Pancreas (tissue), 10 donors: ENCODE measurements at regions not wholly inside any gene's neighbourhood (a gene's known extent, or its start where the extent isn't known, plus 50 kb on each side); places are given as distances from the start of the nearest gene placed in this dataset.

Source experiments
- ATAC-seq, 4 donors: fragments of 200-7000 bp; cut with Tn5 transposase; one replicate each; pipeline versions ENCODE4 v1.8.0 to v1.9.1; 2020; ENCODE audit warnings: mild to moderate bottlenecking in 4 of 4, moderate library complexity in 4 of 4
- DNase-seq, 6 donors: peaks; one replicate each; pipeline ENCODE4 v3.0.0-alpha.2; 2020
- FAIRE-seq: peaks from 2 replicates; lab custom pipeline; 2012; peaks lifted over from hg19 to GRCh38; lab: Jason Lieb, UNC
- H3K27ac ChIP-seq, 4 donors: fragments of 200-600 bp; sonication (generic); 1 replicate in 3 of 4; 2 replicates in 1 of 4; pipeline versions ENCODE4 v1.5.0 to v1.8.0; 2020
- H3K27me3 ChIP-seq, 4 donors: fragments of 200-600 bp; one replicate each; pipeline ENCODE4 v1.8.0; 2021
- H3K36me3 ChIP-seq, 3 donors: fragments of 200-600 bp; sonication (generic) in 1 of 3; one replicate each; pipeline versions ENCODE4 v1.5.0 to v1.8.0; 2020 to 2021
- H3K4me1 ChIP-seq, 3 donors: fragments of 200-600 bp; one replicate each; pipeline ENCODE4 v1.8.0; 2021
- H3K4me3 ChIP-seq, 4 donors: fragments of 200-600 bp; sonication (generic) in 2 of 4; one replicate each; pipeline versions ENCODE4 v1.5.0 to v1.8.0; 2020 to 2021
- H3K9me3 ChIP-seq, 4 donors: fragments of 200-600 bp; one replicate each; pipeline ENCODE4 v1.8.0; 2021
- WGBS, 2 donors: extraction: QIAGEN DNeasy Blood & Tissue Kit; methylation state at CpG; one replicate each; pipeline ENCODE4 v1.1.7; 2013; 5-methylcytosine and 5-hydroxymethylcytosine counted together
- intact Hi-C, 3 donors: fragments of 100-400 bp; cut with DNase I; formaldehyde crosslinking; loops; one replicate each; pipeline versions ENCODE4 v1.11.1 to v1.14.2; 2022
- TF ChIP-seq, protein P1 (sequence below), 4 donors: fragments of 200-600 bp; sonication (generic) in 3 of 4; IDR thresholded peaks; one replicate each; pipeline versions ENCODE4 v1.5.0 to v1.8.0; 2021; ENCODE audit warnings: antibody characterized with exemption in 4 of 4
- donor health status: healthy with polysubstance abuse.
- donor health status: DM: no; HTN: no; CAD: no; lungs with moderate emphysema.
- donor health status: DM: no; HTN: no; CAD: no.
- donor health status: control.
- donor health status: control.
- donor health status: Bipolar disorder and iron deficiency.
- donor health status: DM: yes; HTN: yes; CAD: no.
- donor health status: DM: no; HTN: no; CAD: no.
- donor health status: DM: no; HTN: no; CAD: no.
- donor health status: DM: yes; HTN: yes; CAD: no.

DNA sequence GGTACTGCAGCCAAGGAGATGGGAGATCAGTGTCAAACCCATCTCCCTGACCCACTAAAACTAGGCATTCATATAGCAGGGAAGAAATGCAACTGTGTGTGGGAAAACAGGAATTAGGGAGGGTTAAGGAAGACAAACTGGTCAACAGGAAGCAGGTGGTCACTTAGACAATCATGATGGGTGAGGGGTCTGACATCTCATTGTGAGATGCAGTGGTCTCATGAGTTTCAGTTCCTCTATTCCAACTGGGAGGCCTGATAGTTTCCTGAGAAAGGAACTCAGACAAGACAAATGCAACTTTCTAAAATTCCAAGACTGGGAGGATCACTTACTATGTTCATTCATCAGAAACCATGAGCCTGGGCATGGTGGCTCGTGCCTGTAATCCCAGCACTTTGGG is 361.4 kb upstream of the C16orf82 start:
- WGBS, 2 donors, result 44 to 66% methylated on average over 1 of the region's 1 CpG
- Histone ChIP-seq H3K36me3 (no peaks in the 10 kb centered on the region), H3K4me3 (no peak overlapping the region), H3K4me1 (no peaks in the 10 kb centered on the region), H3K27me3 (no peaks in the 10 kb centered on the region), H3K27ac (no peak overlapping the region), H3K9me3 (no peaks in the 10 kb centered on the region)
- ATAC-seq (no peak), FAIRE-seq (no peak), DNase-seq (no peak)
- intact Hi-C loops, result no loop called here
- TF ChIP-seq, protein P1, sequence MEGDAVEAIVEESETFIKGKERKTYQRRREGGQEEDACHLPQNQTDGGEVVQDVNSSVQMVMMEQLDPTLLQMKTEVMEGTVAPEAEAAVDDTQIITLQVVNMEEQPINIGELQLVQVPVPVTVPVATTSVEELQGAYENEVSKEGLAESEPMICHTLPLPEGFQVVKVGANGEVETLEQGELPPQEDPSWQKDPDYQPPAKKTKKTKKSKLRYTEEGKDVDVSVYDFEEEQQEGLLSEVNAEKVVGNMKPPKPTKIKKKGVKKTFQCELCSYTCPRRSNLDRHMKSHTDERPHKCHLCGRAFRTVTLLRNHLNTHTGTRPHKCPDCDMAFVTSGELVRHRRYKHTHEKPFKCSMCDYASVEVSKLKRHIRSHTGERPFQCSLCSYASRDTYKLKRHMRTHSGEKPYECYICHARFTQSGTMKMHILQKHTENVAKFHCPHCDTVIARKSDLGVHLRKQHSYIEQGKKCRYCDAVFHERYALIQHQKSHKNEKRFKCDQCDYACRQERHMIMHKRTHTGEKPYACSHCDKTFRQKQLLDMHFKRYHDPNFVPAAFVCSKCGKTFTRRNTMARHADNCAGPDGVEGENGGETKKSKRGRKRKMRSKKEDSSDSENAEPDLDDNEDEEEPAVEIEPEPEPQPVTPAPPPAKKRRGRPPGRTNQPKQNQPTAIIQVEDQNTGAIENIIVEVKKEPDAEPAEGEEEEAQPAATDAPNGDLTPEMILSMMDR (IDR thresholded peaks at IDR 0.05), result no peak

DNA sequence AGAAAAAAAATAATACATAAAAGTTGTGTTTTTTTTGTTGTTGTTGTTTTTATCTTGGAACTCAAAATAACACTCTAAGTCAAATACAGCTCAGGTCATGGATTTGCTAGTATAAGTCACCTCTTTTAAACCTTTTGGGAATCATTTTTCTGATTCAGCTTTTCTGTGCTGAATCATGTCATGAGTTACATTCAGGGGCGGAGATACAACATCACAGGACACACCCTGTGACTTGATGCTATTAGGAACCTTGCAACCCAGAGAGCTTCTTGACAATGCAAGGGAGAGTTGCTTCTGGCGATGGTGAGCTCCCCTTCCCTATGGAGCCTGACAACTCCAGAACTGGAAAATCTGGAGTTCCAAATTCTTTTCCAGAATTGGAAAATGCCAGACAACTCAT is 358.3 kb upstream of the C16orf82 start:
- TF ChIP-seq, protein P1 (IDR thresholded peaks at IDR 0.05), result no peak
- H3K27ac ChIP-seq, result no peak overlapping the region
- H3K27me3 ChIP-seq, result no peaks in the 10 kb centered on the region
- no peaks in the 10 kb centered on the region for H3K9me3 ChIP-seq
- no peak for ATAC-seq
- H3K4me3 ChIP-seq, result no peak overlapping the region
- FAIRE-seq, result no peak
- intact Hi-C loops, result no loop called here
- DNase-seq, result no peak
- no peaks in the 10 kb centered on the region for H3K36me3 ChIP-seq
- 59 to 74% methylated on average over 2 of the region's 2 CpGs for WGBS, 2 donors
- no peaks in the 10 kb centered on the region for H3K4me1 ChIP-seq

DNA sequence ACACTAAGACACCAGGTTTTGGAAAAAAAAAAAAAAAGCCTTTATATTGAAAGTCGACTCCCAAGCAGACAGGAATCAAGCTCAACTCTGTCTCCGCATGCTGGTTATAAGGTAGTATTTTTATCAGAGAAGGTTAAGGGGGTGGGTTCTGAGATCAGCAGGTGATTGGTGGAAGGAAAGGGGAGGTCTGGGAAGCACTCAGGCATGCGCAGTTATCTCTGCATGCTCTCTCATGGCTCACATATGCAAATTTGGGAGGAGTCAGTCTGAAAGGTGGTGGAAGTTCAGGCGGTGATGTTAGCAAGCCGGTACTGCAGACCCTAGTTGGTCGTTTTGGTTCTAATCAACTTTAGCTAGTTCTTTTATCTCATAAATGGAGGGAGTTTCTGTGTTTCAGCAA is 357.6 kb upstream of the C16orf82 start:
- no peaks in the 10 kb centered on the region for H3K9me3 ChIP-seq
- 49 to 52% methylated on average over 6 of the region's 6 CpGs for WGBS, 2 donors
- H3K4me3 ChIP-seq, result no peak overlapping the region
- intact Hi-C loops, result no loop called here
- H3K36me3 ChIP-seq, result no peaks in the 10 kb centered on the region
- TF ChIP-seq, protein P1 (IDR thresholded peaks at IDR 0.05), result no peak
- no peak overlapping the region for H3K27ac ChIP-seq
- no peak for ATAC-seq
- H3K27me3 ChIP-seq, result no peaks in the 10 kb centered on the region
- DNase-seq, result no peak
- FAIRE-seq, result no peak
- H3K4me1 ChIP-seq, result no peaks in the 10 kb centered on the region

DNA sequence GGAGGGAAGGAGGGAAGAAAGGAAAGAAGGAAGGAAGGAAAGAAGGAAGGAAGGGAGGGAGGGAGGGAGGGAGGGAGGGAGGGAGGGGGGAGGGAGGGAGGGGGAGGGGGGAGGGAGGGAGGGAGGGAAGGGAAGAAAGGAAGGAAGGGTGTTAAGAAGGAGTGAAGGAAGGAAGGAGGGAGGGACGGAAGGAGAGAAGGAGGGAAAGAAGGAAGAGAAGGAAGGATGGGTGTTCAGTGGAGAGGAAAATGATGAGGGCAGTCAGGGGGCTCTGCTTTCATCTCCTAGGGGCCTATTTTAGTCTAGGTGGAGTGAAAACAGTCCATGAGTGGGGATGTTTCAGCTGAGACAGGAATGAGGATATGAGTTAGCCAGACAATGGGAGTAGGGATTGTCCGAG is 357.0 kb upstream of the C16orf82 start:
- DNase-seq (no peak), FAIRE-seq (no peak), ATAC-seq (no peak)
- WGBS, 2 donors, result 71 to 76% methylated on average over 2 of the region's 2 CpGs
- intact Hi-C loops, result loop anchor here in 1 of 3 donors (10.0 kb wide), 1 partner anchor 65 kb away; no protein-coding TSS in a partner anchor
- TF ChIP-seq, protein P1 (IDR thresholded peaks at IDR 0.05), result no peak
- no peaks in the 10 kb centered on the region for H3K9me3 ChIP-seq
- H3K36me3 ChIP-seq, result no peaks in the 10 kb centered on the region
- H3K4me1 ChIP-seq, result no peaks in the 10 kb centered on the region
- H3K27ac ChIP-seq, result no peak overlapping the region
- H3K4me3 ChIP-seq, result no peak overlapping the region
- no peaks in the 10 kb centered on the region for H3K27me3 ChIP-seq

DNA sequence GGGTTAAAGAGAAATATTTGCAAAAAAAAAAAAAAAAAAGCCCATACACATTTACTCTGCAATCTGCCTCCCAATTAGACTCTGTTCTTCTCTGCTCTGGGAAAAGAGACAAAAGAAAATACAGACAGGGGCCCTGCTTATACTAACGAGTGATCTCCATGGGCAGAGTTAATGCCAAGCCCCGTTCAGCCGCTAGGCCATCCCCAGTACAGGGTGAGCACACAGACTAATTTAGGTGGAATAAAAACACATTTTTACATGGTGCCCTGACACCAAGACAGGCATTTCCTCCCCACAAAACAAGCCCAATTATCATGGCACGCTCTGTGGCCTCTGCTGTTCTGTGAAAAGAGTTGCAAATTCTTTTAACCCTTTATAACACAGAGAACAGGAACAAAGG is 356.3 kb upstream of the C16orf82 start:
- H3K4me1 ChIP-seq, result no peaks in the 10 kb centered on the region
- no peak for FAIRE-seq
- H3K27me3 ChIP-seq, result no peaks in the 10 kb centered on the region
- intact Hi-C loops, result loop anchor here in 1 of 3 donors (10.0 kb wide), 1 partner anchor 64 kb away; no protein-coding TSS in a partner anchor
- ATAC-seq, result no peak
- no peaks in the 10 kb centered on the region for H3K9me3 ChIP-seq
- no peak overlapping the region for H3K27ac ChIP-seq
- DNase-seq, result no peak
- 25 to 30% methylated on average over 4 of the region's 4 CpGs for WGBS, 2 donors
- TF ChIP-seq, protein P1 (IDR thresholded peaks at IDR 0.05), result no peak
- no peaks in the 10 kb centered on the region for H3K36me3 ChIP-seq
- no peak overlapping the region for H3K4me3 ChIP-seq
